NCI-H2227 (cell line): ENCODE measurements at regions not wholly inside any gene's neighbourhood (a gene's known extent, or its start where the extent isn't known, plus 50 kb on each side); places are given as distances from the start of the nearest gene placed in this dataset.
"Not testable (repeated sequence)": the region's sequence is repeated elsewhere in the genome, so short reads cannot be mapped to it uniquely, and the experiment has no call there.

Experiments
- DNase-seq: peaks from one replicate; lab custom pipeline; 2025; ENCODE audit not compliant: unreplicated experiment; lab: John Stamatoyannopoulos, UW

DNA sequence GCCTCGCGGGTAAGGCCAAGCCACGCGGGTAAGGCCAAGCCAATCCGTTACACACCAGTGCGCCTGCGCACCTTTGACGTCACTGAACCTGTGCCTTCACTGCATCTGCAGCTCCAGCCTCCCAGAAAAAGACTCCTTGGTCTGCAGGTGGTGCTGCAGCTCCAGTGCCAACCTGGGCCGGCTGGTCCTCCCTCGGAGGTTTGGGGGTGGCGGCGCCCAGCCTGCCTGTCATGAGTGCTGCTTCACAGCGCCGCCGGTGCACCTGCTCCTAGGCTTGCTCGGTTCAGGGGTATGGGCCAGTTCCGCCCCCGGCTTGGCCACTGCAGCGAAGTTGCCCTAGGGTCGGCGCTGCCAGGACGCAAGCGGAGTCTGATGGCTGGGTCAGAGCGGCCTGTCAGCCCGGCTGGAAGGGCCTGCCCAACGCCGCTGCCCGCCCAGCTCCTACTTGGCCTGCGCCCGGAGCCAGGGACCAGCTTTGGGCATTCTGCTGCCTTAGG is 146.6 kb downstream of the USP22 start:
- DNase-seq: no peak

DNA sequence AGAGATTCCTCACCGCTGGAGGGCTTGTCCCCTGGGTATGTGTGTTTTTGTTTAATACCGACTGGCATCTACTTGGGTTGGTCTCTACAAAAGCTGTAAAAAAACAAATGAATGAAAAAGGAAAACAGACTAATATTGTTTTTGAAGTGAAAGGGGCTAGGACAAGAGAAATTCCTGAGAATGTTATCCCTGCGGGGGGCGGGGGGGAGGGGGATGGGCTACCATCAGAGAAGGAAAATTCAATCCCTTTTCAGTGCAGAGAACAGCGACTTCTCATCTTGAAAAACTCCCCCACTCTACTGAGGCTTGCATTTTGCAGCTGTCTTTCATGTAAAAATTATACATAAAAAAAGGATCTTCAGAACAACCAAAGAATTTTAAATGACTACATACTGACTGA is 144.1 kb downstream of the USP22 start:
- not testable (repeated sequence) for DNase-seq

DNA sequence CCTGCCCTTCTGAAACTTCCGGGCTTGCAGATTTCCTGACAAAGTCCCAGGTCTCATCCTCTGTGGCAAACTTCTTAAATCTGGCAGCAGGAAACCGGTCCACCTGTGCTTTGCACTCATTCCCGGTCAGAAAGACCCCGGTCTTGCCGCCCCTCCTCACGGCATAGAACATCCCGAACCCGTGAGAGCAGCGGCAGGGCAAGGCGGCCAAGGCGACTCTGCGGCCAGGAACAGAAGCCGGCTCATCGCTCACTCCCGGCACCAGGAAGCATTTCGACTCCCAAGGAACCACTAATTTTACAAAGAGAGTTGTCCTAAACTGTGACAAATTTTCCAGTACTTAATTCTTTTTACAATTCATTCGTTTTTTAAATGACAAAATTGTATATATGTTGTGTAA is 140.3 kb downstream of the USP22 start:
- DNase-seq: not testable (repeated sequence)

DNA sequence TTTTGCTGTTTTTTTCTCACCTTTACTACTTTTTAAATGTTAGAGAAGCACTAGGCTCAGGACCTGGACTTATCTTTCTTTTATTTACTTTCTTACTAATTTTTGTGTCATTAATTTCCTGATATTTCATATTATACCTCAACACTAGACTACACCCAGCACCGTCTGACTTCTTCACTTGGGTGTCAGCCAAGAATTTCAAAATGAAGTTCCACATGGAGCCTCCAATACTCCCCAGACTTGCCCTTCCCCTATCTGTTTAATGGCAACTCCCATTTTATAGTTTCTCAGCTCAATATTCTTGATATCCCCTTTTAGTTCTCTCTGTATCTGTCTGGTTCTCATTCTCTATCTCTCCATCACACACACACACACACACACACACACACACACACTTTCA is 139.3 kb downstream of the USP22 start:
- DNase-seq: not testable (repeated sequence)

DNA sequence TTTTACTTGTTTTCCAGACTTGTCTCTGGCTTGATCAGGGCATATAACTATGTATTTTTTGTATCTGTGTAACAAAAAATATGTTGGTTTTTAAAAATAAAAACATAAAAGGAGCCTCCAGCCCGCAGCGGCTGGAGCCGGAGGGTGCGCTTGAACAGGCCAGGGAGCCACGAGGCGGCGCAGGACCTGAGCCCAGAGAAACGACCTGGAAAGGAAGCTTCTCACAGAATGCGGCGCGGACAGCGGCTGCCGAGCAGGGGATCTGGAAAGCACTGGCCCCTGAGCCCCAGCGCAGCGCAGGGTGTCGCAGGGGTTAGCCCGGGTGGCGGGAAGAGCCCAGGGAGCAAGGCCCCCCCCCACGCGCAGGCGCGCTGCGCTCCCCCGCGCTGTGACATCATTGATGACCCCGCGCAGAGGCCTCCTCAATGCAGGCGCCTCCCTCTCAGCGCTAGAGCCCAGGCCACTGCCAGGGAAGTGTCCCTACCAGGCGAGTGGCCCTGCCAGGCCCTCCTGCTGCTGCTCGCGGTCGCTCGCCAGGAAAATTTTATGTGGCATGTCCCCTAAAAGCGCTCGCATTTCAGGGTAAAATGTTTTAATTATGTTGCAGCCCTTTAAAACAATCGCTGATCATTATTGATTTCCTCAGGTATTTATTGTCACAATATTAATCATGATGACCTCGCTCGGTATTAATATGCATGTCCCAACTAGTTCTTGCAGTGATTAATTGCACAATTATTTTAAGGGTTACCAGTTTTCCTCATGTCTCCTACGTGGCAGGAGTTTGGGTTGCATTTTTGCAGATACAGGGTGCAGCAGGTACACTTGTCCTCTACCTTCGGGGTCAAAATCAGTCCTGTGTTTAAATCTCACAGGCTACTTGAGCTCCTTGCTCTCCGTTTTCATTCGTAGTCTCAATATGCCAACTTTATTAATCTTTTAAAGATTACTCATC is 134.2 kb downstream of the USP22 start:
- DNase-seq: peak; percentile 88

DNA sequence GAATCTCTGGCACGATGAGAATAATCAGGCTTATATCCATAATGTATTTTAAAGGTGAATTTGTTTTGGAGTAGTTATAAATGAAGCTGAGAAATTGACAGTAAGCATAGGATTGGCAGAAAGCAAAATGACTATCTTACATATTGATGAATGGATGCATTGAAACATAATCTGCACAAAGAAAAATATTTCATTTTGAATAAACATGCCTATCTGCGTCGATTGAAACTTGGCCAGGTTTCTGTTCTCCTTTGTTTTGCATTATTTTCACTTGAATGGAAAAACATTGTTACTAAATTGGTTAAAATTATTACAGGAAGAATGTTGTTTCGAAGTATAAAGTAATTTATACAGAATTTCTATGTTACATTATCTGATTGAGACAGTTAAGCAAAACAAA is 128.2 kb downstream of the USP22 start:
- no peak for DNase-seq

DNA sequence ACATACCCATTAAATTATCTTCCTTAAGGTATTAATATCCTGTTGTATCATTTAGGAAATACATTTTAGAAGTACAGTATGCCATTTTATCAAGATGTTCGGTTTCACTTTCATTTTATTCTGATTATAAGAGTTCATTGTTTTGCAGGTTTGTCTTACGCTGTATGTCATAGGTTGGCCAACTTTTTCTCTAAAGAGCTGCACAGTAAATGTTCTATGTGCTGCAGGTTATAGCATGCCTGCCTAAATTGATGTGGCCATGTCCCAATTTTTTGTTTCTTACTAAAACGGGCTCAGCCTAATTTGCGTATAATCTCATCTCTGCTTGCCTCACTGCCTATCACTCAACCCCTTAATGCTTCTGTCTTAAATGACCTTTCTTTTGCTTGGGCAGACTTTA is 126.4 kb downstream of the USP22 start:
- no peak for DNase-seq

DNA sequence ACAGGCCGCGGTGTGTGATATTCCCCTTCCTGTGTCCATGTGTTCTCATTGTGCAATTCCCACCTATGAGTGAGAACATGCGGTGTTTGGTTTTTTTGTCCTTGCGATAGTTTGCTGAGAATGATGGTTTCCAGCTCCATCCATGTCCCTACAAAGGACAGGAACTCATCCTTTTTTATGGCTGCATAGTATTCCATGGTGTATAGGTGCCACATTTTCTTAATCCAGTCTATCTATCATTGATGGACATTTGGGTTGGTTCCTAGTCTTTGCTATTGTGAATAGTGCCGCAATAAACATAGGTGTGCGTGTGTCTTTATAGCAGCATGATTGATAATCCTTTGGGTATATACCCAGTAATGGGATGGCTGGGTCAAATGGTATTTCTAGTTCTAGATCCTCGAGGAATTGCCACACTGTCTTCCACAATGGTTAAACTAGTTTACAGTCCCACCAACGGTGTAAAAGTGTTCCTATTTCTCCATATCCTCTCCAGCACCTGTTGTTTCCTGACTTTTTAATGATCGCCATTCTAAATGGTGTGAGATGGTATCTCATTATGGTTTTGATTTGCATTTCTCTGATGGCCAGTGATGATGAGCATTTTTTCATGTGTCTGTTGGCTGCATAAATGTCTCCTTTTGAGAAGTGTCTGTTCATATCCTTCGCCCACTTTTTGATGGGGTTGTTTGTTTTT is 125.1 kb downstream of the USP22 start:
- not testable (repeated sequence) for DNase-seq

DNA sequence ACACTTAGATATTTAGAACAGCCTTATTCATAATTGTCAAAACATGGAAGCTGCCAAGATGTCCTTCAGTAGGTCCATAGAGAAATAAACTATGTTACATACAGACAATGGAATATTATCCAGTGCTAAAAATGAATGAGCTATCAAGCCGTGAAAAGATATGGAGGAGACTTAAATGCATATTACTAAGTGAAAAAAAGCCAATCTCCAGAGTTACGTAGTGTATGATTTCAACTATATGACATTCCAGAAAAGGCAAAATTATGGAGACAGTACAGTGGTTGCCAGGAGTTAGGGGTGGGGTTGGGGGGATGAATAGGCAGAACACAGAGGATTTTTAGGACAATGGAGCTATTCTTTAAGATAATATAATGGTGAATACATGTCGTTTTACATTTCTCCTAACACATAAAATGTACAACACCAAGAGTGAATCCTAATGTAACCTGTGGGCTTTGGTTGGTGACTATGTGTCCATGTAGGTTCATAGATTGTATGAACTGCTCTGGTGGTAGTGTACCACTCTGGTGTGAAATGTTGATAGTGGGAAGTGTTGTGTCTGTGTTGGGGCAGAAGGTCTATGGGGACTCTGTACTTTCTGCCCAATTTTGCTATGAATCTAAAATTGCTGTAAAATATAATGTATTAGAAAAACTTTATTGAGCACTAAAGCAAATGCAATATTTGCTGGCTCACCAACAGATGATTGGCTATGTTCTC is 122.6 kb downstream of the USP22 start:
- no peak for DNase-seq

DNA sequence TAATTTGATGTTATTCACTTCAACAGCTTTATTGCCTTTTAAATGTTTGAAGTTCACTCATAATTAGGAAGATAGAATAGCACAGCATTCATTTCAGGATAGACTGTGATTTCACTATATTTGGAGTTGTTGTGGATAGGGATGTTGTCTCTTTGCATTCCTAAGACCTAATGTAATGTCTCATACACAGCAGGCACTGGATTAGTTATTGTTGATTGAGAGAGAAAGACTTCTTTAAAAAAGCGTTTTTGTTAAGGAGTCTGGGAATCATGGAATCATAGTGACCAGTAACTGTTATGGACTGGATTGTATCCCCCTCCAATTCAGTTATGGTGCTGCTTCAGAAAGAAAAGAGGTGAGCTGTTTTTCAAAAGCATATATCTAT is 122.0 kb downstream of the USP22 start:
- no peak for DNase-seq

DNA sequence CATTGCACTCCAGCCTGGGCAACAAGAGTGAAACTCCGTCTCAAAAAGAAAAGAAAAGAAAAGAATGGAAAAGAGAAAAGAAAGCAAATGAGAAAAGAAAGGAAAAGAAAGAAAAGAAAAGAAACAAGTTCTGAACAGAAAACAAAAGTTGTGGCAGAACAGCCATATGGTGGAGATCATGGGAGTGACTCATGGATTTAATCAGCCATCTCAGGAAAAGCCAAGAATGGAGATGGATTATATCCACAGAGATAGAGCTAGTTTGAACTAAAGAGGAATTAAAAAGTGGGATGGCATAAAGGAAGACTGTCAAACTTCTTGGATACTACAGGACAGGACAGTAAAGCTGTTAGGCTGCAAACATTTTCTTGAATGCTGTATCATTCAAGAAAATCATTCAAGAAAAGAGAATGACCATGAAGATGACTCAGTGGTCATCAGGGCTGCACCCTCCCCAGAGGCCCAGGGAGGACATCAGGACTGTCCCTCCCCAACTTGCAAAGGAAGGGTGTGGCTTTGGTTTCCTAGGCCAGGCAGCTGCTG is 120.6 kb downstream of the USP22 start:
- no peak for DNase-seq

DNA sequence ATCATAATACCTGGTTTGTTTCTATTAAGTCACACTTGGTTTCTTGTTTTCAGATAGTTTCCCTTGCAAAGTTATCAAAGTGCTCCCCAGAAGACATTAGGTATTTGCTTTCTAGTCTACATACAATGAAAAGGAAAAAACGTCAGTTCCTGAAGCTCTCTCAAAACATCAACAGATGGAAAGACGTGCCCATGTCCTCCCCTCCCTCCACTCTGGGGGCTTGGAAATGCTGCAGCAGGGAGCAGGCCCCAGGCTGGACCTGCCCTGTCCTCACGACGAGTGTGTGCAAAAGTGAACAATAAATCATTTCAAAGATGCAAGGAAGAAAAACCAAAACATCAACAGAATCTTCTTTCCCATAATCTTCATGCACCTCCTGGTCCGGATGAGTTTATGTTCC is 118.5 kb downstream of the USP22 start:
- no peak for DNase-seq

DNA sequence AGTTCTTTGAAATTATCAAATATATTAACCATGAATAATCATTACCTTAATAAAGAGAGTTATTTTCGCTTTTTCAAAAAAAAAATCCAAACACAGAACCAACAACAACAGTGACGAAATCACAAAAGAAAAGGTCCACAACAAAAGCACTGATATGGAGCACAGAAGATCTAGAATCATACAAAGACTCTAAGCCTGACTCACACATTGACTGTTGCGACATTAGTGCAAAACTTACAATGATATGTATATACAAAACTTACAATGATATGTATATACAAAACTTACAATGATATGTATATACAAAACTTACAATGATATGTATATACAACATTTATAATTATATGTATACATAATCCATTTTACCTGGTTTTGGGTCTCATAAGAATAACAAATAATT is 117.7 kb downstream of the USP22 start:
- no peak for DNase-seq

DNA sequence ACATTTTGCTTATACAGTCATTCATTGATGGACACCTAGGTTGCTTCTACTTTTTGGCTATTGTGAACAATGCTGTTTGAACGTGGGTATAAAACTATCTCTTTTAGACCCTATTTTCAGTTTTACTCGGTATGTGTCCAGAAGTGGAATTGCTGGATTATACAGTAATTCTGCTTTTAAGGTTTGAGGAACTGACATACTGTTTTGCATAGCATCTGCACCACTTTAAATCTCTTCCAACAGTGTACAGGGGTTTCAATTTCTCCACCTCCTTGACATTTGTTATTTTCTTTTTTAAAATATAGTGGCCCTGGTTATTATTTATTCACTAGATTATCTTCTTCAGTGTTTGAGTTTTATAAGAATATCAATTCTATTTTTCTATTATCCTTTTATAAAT is 116.9 kb downstream of the USP22 start:
- DNase-seq: no peak

DNA sequence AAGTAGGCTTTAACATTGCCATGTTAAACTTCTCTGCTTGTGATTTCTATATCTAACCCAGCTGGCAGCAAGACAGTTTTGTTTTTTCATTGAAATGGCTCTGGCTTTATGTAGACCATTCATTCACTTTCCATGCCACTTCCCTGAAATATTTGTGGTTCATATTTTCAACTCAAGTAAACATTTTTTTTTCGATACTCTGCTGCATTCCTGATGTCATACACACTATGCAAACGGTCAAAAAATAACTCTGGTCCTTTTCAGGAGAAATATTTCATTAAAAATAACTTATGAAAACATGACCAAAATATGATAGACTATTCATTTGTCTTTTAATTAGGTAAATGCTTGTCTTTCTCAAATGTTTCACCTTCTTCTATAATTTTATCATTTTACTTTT is 116.3 kb downstream of the USP22 start:
- DNase-seq: no peak

DNA sequence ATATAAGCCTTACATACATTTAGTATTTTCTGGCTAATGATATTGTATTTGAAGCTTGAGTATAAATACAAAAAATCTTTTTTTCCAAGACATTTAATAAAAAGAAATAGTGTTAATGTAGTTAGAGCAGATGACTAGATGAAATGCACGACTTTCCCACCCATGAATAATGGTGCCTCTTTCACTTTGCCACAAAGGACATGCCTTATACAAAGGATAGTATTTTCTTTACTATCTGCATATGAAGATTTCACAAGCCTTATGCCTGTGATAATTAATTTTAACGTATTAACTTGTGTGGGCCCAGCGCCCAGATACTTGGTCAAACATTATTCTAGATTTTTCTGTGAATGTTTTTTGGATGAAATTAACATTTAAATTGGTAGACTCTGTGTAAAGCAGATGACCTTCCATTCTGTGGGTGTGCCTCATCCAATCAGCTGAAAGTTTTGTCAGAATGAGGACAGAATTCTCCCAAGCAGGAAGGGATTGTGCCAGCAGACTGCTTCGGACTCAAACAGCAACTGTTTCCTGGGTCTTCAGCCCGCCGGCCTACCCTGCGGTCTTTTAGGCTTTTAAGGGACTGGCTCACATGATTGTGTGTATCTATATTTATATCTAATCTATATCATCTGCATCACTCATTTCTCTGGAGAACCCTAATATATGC is 115.4 kb downstream of the USP22 start:
- no peak for DNase-seq

DNA sequence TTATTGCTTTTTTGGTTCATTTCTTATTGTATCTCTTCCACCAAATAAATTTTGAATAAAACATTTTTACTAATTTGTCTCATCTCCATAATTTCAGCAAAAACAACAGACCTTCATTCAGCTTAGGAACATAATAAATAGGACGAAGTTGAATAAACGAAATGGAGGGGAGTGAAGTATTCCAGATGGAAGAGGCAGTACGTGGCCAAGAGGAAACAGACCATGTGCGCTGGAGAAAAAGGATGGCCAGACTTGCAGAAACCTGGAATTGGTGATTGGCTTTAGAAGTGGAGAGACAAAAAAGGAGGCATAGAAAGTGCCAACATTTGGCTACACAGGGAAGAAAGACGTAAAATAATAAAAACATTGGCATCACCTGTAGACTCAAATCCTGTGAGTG is 113.5 kb downstream of the USP22 start:
- DNase-seq: no peak

DNA sequence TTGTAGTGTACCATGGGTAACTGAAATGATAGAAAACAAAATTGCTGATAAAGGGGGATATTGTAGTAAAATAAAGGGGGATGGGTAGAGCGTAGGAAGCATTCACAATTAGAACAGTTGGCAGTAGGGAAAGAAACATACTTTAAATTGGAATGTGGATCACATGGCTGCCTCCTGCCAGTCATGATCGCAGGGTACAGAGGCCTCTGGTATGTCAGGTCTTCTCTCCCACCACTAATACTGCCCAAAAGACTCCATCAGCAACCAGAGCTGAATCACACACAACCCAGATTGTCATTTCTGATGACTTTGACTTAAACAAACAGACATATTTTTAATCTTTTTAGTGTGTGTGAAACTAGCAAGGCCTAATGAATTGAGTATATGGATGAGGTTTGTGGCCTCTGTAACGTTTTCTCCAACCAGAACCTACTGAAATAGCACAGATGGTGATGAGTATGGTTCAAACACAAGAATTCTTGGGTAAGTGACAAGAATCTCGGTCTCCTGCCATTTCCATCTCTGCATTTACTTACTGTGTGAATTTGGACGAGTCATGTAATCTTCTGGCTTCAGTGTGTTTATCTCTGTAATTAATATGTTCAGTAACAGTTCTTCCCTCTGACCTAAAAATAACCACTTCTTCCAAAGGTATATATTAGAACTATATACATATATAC is 112.6 kb downstream of the USP22 start:
- DNase-seq: no peak

DNA sequence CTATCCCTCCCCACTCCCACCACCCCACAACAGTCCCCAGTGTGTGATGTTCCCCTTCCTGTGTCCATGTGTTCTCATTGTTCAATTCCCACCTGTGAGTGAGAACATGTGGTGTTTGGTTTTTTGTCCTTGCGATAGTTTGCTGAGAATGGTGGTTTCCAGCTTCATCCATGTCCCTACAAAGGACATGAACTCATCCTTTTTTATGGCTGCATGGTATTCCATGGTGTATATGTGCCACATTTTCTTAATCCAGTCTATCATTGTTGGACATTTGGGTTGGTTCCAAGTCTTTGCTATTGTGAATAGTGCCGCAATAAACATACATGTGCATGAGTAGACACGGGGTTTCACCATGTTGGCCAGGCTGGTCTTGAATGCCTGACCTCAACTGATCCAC is 109.8 kb downstream of the USP22 start:
- not testable (repeated sequence) for DNase-seq

DNA sequence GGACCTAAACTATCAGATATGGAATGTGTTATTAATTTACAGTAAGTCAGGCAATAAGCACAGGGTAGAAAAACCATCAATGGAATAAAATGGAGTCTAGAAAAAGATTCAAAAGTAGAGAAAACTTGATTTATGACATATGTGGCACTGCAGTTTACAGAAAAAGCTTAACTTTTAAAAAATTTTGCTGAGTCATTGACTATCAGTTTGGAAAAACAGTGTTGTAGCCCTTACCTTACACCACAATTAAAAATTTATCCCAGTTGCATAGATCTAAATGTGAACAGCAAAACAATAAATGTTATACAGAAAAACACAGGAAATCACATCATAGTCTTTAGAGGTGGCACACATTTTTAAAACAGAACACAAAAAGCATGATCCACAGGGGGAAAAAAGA is 108.5 kb downstream of the USP22 start:
- DNase-seq: no peak
